NCI-H146 (cell line): ENCODE measurements at regions not wholly inside any gene's neighbourhood (a gene's known extent, or its start where the extent isn't known, plus 50 kb on each side); places are given as distances from the start of the nearest gene placed in this dataset.
A peak's percentile ranks its signal among the peaks of the same experiment; 100 is the strongest.

Experiments used
- DNase-seq: peaks from one replicate; lab custom pipeline; 2025; lab: John Stamatoyannopoulos, UW

DNA sequence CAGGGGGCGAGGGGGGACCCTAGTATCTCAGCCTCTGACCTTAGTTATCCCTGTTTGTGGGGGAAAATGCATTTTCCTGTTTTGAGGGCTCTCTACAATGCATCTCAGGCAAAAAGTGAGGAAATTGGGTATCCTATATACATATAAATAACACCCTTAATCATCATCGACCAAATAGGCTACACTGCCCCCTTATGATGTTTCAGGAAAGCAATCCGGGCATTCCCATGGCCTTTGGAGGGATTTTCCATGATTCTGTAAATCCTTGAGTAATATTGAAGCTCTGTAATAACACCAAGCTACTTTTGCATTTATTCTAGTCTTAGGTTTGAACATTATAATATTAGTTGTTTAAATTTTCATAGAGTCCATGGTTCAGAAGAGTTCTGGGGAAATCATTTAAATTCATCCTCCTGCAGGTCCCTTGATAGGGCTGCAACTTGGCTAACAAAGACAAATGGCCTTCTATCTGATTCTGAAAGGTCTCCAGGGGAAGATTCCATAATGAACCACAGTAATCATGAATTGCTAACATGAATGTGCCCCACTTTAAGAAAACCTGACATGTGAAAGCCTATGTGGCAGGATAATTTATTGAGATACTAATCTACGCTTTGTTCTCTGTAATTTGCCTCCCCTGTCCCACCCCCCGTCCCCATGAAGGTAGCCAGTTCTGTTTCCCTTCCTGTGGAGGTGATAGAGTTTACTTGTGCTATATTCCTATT, 91.5 kb upstream of the SCOC start:
- no peak for DNase-seq

DNA sequence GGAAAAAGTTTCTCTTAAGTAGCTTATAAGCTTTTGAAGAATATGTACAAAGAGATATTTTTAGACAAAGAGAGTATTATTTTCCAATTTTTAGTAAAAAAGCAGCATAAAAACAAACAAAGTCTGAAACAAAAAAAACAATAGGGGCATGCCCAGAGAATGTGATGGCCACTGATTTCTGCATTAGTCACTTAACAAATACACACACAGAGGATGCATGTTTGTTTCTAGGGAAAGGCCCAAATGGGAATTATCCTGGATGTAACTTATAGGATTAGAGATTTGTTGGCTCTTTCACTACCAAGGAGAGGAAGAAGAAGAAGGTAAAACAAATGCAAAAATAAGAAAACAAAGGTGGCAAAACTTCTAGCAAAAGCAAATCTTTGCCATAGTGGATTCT, 95.9 kb upstream of the SCOC start:
- DNase-seq = no peak

GRCh38 chr4:140271553-140271952, 101.9 kb upstream of the SCOC start:
- no peak for DNase-seq

DNA sequence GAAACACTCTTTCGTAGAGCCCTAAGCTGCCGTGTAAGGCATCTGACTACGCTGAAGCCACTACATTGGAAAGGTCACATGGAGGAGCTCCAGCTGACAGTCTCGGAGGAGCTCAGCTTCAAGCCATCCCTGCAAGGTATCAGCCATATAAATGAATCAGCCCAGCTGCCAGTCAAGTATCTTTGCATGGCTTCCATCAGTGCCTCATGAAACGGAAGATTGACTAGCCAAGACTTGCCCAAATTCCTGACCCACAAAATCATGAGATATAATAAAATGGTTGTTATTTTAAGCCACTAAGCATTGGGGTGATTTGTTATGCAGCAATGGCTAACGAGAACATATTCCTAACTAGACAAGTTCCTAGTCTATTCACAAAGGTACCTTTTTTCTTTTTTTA, 104.1 kb upstream of the SCOC start:
- DNase-seq = no peak

GRCh38 chr4:140268186-140268841, 105.1 kb upstream of the SCOC start:
- DNase-seq = no peak

GRCh38 chr4:140267576-140267975, 105.9 kb upstream of the SCOC start:
- DNase-seq = no peak

- no peak for DNase-seq
Observed at GRCh38 chr4:140266958-140267568, 106.4 kb upstream of the SCOC start.

GRCh38 chr4:140260227-140260626, 106.2 kb upstream of the MAML3 start:
- DNase-seq = no peak

DNA sequence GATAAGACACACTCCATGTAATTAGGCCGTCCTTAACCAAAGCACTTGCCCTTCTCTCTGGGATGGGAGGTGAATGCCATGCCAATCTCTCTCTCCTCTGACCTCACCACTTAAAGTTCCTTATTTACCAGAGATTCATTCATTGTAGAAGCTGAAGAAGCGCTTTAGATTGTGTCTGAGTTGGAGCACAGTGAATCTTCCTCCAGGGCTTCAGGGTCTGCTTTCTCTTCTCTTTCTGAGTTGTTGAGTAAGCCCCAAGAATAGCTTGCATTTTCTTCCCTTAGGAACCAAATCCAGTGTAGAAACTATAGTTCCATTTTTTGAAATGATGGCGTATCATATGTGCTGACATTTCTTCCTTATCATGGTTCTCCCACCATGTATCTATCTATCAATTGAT, 104.5 kb upstream of the MAML3 start:
- DNase-seq = no peak

DNA sequence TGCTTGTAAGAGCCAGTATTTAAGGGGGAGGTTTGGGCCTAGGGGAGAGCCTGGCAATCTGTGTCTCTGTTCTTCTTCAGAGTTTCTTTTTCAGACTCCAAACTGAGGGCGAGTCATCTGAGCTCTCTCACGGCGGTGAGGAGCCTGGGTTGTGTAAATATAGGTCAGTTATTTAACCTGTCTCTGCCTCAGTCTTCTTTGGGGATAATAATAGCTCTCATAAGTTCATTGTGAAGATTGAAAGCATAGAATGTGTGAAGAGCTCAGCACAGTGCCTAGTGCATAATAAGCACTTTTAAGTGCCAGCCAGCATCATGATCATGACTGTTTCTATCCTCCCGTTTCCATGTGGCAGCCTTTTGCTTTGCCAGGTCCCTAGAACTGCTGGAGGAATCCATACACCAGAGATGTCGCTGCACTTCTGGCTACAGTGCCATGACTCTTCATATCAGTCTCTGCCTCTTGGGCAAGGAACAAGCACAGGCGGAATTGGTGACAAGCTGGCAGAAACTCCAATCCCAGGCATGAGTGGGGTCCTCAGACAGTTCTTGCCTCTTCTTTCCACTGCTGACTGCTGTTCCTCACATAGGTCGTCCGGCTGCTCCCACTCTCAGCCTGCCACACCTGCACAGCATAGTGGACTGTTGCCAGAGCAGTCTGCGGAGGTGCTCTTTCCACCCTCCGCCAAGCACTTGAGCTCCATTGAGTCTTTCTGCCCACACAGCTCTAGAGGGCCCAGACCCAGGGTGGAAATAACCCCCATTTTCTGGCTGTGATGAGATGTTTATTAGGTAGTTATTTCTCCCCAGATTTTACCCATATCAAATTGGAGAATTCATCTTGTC, 103.7 kb upstream of the MAML3 start:
- no peak for DNase-seq

DNA sequence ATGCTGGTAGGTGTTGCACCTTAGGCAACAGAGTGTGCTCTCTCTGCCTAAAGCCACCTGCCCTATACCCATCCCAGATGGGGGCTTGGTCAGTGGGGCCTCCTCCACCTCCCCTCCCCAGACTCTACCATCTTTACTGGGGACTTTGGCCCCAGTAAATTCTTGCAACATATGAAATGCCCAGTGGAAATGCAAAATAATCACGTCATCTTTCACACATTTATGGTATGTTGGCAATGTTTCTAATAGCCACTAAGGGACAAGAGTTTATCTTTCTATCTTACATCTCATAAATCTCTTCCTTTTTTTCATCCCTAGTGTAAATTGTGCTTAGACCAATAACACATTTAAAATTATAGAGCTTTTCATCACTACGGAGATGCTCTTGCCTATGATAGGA, 103.0 kb upstream of the MAML3 start:
- no peak for DNase-seq

DNA sequence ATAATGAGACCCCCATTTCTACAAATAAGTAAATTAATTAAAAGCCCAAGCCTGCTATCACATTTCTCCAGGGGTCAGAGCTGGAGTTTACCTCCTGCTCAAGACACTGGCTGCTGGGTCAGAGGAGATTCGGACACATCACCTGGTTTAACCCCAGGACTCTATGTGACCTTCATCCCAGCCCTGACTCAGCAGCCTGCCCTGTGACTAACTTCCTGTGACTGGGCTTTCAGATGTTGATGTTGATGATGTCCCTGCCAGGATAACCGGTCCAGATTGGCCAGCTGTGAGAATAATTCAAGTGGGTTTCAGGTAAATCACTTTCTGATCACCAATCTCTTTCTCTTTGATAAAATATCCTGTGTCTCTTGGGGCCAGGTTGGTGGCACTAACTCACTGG, 102.4 kb upstream of the MAML3 start:
- no peak for DNase-seq

GRCh38 chr4:140255927-140256326, 101.9 kb upstream of the MAML3 start:
- no peak for DNase-seq

DNA sequence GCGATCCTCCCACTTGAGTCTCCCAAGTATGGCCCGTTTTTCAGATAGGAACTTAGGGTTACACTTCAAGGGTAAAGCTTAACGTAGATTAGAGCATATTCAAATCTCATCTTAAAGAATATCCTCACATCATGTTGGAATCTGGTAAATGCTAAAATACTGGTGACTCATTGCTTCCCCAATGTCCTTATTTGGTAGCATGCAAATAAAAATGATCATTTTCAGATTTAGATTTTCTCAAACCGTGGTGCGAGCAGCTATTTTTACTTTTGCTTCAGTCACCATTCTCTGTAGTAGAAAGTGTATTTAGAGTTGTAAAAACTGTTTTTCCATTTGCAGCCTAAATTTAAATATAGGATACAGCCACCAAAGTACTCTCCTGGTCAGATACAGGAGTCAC, 101.5 kb upstream of the MAML3 start:
- DNase-seq = no peak

GRCh38 chr4:140254651-140255299, 100.8 kb upstream of the MAML3 start:
- DNase-seq = no peak

DNA sequence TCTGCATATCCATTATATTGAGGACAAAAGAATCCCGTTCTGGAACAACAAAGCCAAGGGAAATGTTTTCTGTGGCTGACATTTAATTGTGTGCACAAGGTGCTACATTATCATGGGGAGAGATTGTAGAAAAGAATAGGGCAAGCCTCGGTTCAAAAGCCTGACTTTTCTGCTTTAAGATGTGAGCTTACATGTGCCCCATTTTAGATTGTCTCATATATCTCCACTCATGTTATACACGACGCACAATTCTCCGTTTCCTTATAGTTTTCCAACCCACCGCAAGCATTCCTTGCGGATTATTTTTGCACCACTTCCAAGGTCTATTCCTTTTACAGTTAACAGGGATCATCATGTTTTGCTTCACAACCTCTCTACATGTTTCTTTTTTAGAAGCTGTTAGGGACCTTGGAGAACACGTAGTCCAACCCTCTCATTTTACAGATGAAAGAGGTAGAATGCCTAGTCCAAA, 99.6 kb upstream of the MAML3 start:
- no peak for DNase-seq

- DNase-seq = peak; percentile 81
Observed at GRCh38 chr4:140252742-140253555, 99.0 kb upstream of the MAML3 start.

DNA sequence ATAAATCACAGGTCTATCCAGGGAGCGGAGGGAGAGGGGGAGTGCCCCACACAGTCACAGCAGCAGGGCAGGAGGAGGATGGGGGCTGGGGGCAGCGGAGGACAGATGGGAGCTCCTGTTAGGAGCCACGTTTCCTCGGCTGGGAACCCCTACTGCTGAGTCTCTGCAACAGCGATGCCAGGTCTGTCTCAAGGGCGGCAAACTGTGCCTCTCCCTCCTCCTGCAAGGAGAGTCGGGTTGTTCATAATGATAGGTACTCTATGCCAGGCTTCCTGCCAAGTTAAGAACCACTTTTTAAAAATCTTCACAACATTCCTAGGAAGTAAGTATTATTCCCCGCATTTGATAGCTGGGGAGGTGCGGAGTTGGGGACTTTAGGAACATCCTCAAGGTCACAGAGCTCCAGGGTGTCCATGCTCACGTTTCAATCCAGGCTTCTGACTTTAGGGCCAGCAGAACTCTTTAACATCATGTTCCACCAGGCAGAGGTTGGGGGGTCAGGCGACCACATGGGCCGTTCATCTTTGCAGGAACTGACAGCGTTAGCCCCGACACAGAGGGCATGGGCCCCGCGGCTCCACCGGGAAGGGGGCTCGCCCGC, 98.3 kb upstream of the MAML3 start:
- peak; percentile 67 for DNase-seq

GRCh38 chr4:140251571-140251970, 97.6 kb upstream of the MAML3 start:
- no peak for DNase-seq

GRCh38 chr4:140250989-140251552, 97.1 kb upstream of the MAML3 start:
- DNase-seq = no peak
